GM12878 (cell line): ENCODE measurements at regions not wholly inside any gene's neighbourhood (a gene's known extent, or its start where the extent isn't known, plus 50 kb on each side); places are given as distances from the start of the nearest gene placed in this dataset.

Source experiments
- BCL11A ChIP-seq: IDR thresholded peaks from 2 replicates; pipeline ENCODE4 v1.6.1; 2011; ENCODE audit warnings: low read depth, low read length
- CEBPB ChIP-seq, 2 experiments: fragments of 150-350 bp in 1 of 2; IDR thresholded peaks; 2 replicates each; pipeline ENCODE4 v1.6.1; 2012 to 2014; ENCODE audit warnings: low read depth in 2 of 2, low read length in 2 of 2, borderline replicate concordance in 1 of 2, inconsistent platforms in 1 of 2
- FOXK2 ChIP-seq: fragments of 450-650 bp; IDR thresholded peaks from 2 replicates; pipeline ENCODE4 v1.6.1; 2017; ENCODE audit warnings: mild to moderate bottlenecking, moderate library complexity
- GABPA ChIP-seq: IDR thresholded peaks from 2 replicates; pipeline ENCODE4 v1.6.1; 2014; ENCODE audit warnings: antibody characterized with exemption, low read depth, mild to moderate bottlenecking, inconsistent platforms
- KAT2A ChIP-seq: conservative IDR thresholded peaks from 2 replicates; pipeline ENCODE4 v1.6.1; 2011; ENCODE audit warnings: low read depth, low read length; ENCODE audit not compliant: control insufficient read depth
- RELA ChIP-seq: fragments of 450-650 bp; IDR thresholded peaks from 2 replicates; pipeline ENCODE4 v1.8.0; 2014; ENCODE audit warnings: borderline replicate concordance; ENCODE audit not compliant: partially characterized antibody
- SREBF2 ChIP-seq: IDR thresholded peaks from 2 replicates; pipeline ENCODE4 v1.6.1; 2012; ENCODE audit warnings: mild to moderate bottlenecking, low read length
- TF ChIP-seq, protein P1 (sequence below), 3 experiments: IDR thresholded peaks in 2 of 3; conservative IDR thresholded peaks in 1 of 3; 2 replicates each; pipeline ENCODE4 v1.5.1; 2011; ENCODE audit warnings: low read depth in 3 of 3, low read length in 3 of 3, mild to moderate bottlenecking in 3 of 3, control low read depth in 2 of 3, moderate library complexity in 2 of 3, inconsistent platforms in 1 of 3, mixed read lengths in 1 of 3; ENCODE audit not compliant: control insufficient read depth in 2 of 3, insufficient read depth in 1 of 3; ENCODE audit errors: extremely low read depth in 1 of 3
- TF ChIP-seq, protein P2 (sequence below): IDR thresholded peaks from 2 replicates; pipeline ENCODE4 v1.6.1; 2011; ENCODE audit warnings: low read depth, low read length, improper control_type of control experiment, borderline replicate concordance

DNA sequence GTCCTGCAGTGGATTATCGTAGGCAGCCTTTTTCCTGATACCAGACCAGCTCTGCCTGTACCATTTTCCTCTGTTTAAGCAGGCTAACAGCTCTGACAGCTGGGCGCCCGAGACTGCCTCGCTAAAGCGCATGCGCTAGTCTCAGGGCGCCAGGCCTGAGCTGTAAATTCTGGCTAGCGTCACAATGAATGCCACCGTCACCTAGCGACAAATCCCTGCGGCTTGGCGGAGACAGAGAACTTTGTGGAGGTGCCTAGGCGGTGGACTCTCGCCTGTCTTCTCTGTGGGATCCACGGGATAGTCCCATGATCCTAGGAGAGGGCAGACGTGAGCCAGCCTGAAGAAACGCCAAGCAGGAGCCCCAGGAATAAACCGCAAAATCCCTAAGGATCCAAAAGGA is 573.9 kb downstream of the KCNJ18 start:
- TF ChIP-seq SREBF2 (no peak), KAT2A (no peak), GABPA (no peak), FOXK2 (no peak), CEBPB (IDR thresholded peaks at IDR 0.05; ENCODE audit: borderline replicate concordance in 1 of 2, low read depth in 2 of 2, low read length in 2 of 2) (no peak), BCL11A (no peak), RELA (no peak)
- TF ChIP-seq, protein P1, sequence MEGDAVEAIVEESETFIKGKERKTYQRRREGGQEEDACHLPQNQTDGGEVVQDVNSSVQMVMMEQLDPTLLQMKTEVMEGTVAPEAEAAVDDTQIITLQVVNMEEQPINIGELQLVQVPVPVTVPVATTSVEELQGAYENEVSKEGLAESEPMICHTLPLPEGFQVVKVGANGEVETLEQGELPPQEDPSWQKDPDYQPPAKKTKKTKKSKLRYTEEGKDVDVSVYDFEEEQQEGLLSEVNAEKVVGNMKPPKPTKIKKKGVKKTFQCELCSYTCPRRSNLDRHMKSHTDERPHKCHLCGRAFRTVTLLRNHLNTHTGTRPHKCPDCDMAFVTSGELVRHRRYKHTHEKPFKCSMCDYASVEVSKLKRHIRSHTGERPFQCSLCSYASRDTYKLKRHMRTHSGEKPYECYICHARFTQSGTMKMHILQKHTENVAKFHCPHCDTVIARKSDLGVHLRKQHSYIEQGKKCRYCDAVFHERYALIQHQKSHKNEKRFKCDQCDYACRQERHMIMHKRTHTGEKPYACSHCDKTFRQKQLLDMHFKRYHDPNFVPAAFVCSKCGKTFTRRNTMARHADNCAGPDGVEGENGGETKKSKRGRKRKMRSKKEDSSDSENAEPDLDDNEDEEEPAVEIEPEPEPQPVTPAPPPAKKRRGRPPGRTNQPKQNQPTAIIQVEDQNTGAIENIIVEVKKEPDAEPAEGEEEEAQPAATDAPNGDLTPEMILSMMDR (IDR thresholded peaks at IDR 0.05 in 2 of 3, conservative IDR thresholded peaks at IDR 0.05 in 1 of 3; ENCODE audit: control insufficient read depth in 2 of 3, extremely low read depth in 1 of 3, insufficient read depth in 1 of 3, low read depth in 3 of 3, low read length in 3 of 3), result no peak
- TF ChIP-seq, protein P2, sequence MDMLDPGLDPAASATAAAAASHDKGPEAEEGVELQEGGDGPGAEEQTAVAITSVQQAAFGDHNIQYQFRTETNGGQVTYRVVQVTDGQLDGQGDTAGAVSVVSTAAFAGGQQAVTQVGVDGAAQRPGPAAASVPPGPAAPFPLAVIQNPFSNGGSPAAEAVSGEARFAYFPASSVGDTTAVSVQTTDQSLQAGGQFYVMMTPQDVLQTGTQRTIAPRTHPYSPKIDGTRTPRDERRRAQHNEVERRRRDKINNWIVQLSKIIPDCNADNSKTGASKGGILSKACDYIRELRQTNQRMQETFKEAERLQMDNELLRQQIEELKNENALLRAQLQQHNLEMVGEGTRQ, result no peak
